ENCODE measurements at regions not wholly inside any gene's neighbourhood (a gene's known extent, or its start where the extent isn't known, plus 50 kb on each side); places are given as distances from the start of the nearest gene placed in this dataset.

GRCh38 chr10:118926441-118926840, 103.1 kb upstream of the NANOS1 start:
- TF ChIP-seq, protein P1, sequence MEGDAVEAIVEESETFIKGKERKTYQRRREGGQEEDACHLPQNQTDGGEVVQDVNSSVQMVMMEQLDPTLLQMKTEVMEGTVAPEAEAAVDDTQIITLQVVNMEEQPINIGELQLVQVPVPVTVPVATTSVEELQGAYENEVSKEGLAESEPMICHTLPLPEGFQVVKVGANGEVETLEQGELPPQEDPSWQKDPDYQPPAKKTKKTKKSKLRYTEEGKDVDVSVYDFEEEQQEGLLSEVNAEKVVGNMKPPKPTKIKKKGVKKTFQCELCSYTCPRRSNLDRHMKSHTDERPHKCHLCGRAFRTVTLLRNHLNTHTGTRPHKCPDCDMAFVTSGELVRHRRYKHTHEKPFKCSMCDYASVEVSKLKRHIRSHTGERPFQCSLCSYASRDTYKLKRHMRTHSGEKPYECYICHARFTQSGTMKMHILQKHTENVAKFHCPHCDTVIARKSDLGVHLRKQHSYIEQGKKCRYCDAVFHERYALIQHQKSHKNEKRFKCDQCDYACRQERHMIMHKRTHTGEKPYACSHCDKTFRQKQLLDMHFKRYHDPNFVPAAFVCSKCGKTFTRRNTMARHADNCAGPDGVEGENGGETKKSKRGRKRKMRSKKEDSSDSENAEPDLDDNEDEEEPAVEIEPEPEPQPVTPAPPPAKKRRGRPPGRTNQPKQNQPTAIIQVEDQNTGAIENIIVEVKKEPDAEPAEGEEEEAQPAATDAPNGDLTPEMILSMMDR (IDR thresholded peaks at IDR 0.05): no peak
- no peak for TF ChIP-seq POLR2A (IDR thresholded peaks at IDR 0.05)

All from testis (tissue), 2 donors.